Smooth muscle cell (in vitro differentiated cells): ENCODE measurements at regions not wholly inside any gene's neighbourhood (a gene's known extent, or its start where the extent isn't known, plus 50 kb on each side); places are given as distances from the start of the nearest gene placed in this dataset.

ENCODE experiments used
- DNase-seq: peaks from one replicate; lab custom pipeline; 2025; ENCODE audit not compliant: unreplicated experiment; lab: John Stamatoyannopoulos, UW
- H2AFZ ChIP-seq: fragments of 200-600 bp; sonication (generic); 2 replicates; pipeline ENCODE4 v1.6.0; 2016; ENCODE audit warnings: antibody characterized with exemption, low read depth, mild to moderate bottlenecking
- H3F3A ChIP-seq: fragments of 200-600 bp; sonication (generic); 2 replicates; pipeline ENCODE4 v1.6.0; 2017; ENCODE audit warnings: antibody characterized with exemption, low read depth
- H3K27ac ChIP-seq: fragments of 200-600 bp; sonication (generic); 2 replicates; pipeline ENCODE4 v1.5.1; 2016; ENCODE audit warnings: low read depth, mild to moderate bottlenecking
- H3K27me3 ChIP-seq: fragments of 200-600 bp; sonication (generic); 2 replicates; pipeline ENCODE4 v1.6.1; 2016; ENCODE audit warnings: low read depth, mild to moderate bottlenecking
- H3K36me3 ChIP-seq: fragments of 200-600 bp; sonication (generic); 2 replicates; pipeline ENCODE4 v1.5.1; 2016; ENCODE audit warnings: low read depth
- H3K4me1 ChIP-seq: fragments of 200-600 bp; sonication (generic); 2 replicates; pipeline ENCODE4 v1.5.1; 2016; ENCODE audit warnings: low read depth
- H3K4me2 ChIP-seq: fragments of 200-600 bp; sonication (generic); 2 replicates; pipeline ENCODE4 v1.6.0; 2016; ENCODE audit warnings: mild to moderate bottlenecking
- H3K4me3 ChIP-seq: fragments of 200-600 bp; sonication (generic); 2 replicates; pipeline ENCODE4 v1.5.1; 2016; ENCODE audit warnings: mild to moderate bottlenecking
- H3K79me2 ChIP-seq: fragments of 200-600 bp; sonication (generic); 2 replicates; pipeline ENCODE4 v1.6.0; 2016; ENCODE audit warnings: low read depth, mild to moderate bottlenecking
- H3K9ac ChIP-seq: fragments of 200-600 bp; sonication (generic); 2 replicates; pipeline ENCODE4 v1.6.0; 2016; ENCODE audit warnings: low read depth
- H3K9me3 ChIP-seq: fragments of 200-600 bp; sonication (generic); replicated peaks from 2 replicates; pipeline ENCODE4 v1.5.1; 2016; ENCODE audit warnings: low read depth
- H4K20me1 ChIP-seq: fragments of 200-600 bp; sonication (generic); 2 replicates; pipeline ENCODE4 v1.6.0; 2016; ENCODE audit warnings: low read depth
- WGBS: methylation state at CpG from one replicate; pipeline ENCODE4 v1.1.7; 2016; ENCODE audit warnings: low lambda C conversion rate; 5-methylcytosine and 5-hydroxymethylcytosine counted together
- TF ChIP-seq, protein P1 (sequence below): fragments of 200-600 bp; sonication (generic); IDR thresholded peaks from 2 replicates; pipeline ENCODE4 v1.5.1; 2017; ENCODE audit warnings: borderline replicate concordance, mild to moderate bottlenecking, antibody characterized with exemption; ENCODE audit not compliant: insufficient read depth, poor library complexity, severe bottlenecking

DNA sequence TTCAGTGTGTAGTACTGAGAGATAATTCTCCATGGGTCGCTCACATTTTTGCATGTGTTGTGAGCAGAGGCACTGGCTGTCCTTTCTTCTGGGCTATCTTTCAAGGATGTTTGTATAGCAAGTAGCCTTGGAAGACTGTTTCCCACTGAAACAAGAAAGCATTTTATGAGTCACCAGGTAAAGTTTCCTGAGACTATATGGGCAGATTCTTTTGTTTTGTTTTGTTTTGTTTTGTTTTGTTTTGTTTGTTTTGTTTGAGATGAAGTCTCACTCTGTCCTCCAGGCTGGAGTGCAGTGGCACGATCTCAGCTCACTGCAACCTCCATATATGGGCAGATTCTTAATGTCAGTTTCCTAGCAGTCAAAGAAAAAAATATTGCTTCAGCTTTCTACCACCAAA lies 912.6 kb downstream of the TTLL7 start:
- Histone ChIP-seq H3K27me3 (no peaks in the 10 kb centered on the region), H3F3A (no peaks in the 10 kb centered on the region), H2AFZ (no peak overlapping the region), H3K4me2 (no peak overlapping the region), H3K9me3 (no peaks in the 10 kb centered on the region), H3K4me1 (no peaks in the 10 kb centered on the region), H3K4me3 (no peak overlapping the region), H4K20me1 (no peaks in the 10 kb centered on the region), H3K36me3 (no peaks in the 10 kb centered on the region), H3K79me2 (no peaks in the 10 kb centered on the region), H3K9ac (no peak overlapping the region), H3K27ac (peak overlapping the region; percentile 25)
- TF ChIP-seq, protein P1, sequence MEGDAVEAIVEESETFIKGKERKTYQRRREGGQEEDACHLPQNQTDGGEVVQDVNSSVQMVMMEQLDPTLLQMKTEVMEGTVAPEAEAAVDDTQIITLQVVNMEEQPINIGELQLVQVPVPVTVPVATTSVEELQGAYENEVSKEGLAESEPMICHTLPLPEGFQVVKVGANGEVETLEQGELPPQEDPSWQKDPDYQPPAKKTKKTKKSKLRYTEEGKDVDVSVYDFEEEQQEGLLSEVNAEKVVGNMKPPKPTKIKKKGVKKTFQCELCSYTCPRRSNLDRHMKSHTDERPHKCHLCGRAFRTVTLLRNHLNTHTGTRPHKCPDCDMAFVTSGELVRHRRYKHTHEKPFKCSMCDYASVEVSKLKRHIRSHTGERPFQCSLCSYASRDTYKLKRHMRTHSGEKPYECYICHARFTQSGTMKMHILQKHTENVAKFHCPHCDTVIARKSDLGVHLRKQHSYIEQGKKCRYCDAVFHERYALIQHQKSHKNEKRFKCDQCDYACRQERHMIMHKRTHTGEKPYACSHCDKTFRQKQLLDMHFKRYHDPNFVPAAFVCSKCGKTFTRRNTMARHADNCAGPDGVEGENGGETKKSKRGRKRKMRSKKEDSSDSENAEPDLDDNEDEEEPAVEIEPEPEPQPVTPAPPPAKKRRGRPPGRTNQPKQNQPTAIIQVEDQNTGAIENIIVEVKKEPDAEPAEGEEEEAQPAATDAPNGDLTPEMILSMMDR: no peak
- WGBS: 46% methylated on average over 2 of the region's 2 CpGs
- no peak for DNase-seq

DNA sequence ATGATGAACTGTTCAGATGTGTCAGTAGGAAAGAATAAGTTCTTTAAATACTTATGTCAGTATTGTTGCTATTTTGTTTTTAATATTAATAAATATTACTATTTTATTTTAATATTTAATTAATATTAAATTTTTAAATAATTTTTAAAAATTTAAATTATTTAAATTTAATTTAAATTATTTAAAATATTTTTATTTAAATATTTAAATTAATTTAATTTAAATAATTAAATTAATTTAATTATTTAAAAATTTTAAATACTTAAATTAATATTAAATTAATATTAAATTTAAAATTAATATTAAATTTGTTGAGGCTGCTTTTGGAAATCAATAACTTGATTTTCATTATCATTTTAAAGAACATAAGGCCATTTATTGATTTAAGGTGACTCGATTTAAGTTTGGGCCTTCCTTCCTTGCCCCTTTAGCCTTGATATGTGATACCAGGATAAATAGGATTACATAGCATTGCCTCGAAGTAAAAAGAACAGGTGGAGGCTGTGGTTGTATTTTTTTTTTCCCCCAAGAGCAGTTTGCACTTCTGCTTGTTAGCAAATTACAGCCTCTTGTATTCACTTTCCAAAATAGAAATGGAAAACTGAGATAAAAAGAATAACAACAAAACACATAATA lies 915.2 kb downstream of the TTLL7 start:
- H3K9me3 ChIP-seq: no peaks in the 10 kb centered on the region
- DNase-seq: no peak
- H3K9ac ChIP-seq: no peak overlapping the region
- no peak overlapping the region for H3K27ac ChIP-seq
- H3K4me3 ChIP-seq: no peak overlapping the region
- no peaks in the 10 kb centered on the region for H3K27me3 ChIP-seq
- H3F3A ChIP-seq: no peaks in the 10 kb centered on the region
- TF ChIP-seq, protein P1: no peak
- H3K4me1 ChIP-seq: no peaks in the 10 kb centered on the region
- no peaks in the 10 kb centered on the region for H4K20me1 ChIP-seq
- 96% methylated on average over 2 of the region's 2 CpGs for WGBS
- no peak overlapping the region for H2AFZ ChIP-seq
- no peak overlapping the region for H3K4me2 ChIP-seq
- no peaks in the 10 kb centered on the region for H3K36me3 ChIP-seq
- H3K79me2 ChIP-seq: no peaks in the 10 kb centered on the region

DNA sequence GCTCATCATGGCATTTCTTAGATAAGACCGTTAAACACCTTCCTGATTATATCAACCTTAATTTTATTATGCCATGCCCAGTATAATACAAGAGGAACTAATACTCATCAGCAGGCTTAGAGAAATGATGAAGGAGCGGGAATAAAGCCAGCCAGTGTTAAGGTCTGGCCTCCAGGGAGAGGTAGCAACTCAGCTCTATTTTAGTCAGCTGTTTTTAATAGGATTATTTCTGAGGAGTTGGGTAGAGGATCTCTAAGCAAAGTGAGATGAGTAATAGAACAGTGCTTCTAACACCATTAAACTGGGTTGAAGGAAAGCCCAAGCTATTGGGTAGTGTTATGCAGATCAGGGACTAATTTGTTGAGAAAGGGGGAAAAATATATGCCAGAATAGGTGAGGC lies 921.5 kb downstream of the TTLL7 start:
- no peaks in the 10 kb centered on the region for H3K4me1 ChIP-seq
- no peak overlapping the region for H3K9ac ChIP-seq
- 92% methylated on average over 2 of the region's 2 CpGs for WGBS
- H2AFZ ChIP-seq: no peak overlapping the region
- TF ChIP-seq, protein P1: no peak
- H3K4me2 ChIP-seq: no peak overlapping the region
- H4K20me1 ChIP-seq: no peaks in the 10 kb centered on the region
- no peaks in the 10 kb centered on the region for H3K27me3 ChIP-seq
- no peak overlapping the region for H3K4me3 ChIP-seq
- no peak overlapping the region for H3K27ac ChIP-seq
- H3K9me3 ChIP-seq: no peaks in the 10 kb centered on the region
- DNase-seq: no peak
- no peaks in the 10 kb centered on the region for H3K79me2 ChIP-seq
- H3F3A ChIP-seq: no peaks in the 10 kb centered on the region
- H3K36me3 ChIP-seq: no peaks in the 10 kb centered on the region

DNA sequence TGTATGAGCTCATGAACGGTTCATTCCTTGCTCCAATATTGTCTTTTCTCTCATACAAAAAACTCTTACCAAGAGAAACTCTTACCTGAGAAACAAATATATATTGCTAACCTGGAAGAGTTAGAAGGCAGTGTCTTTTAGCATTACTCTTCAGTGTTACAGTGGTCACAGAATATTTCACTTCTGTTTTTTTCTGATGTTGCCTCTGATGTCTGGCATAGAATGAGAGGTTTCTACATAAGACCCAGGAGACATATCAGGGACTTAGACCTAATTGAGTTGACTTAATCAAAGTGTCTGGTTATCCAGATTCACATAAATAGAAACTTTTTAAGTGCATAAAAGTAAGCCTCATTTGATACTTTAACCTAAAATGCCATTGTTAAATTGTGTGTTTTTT lies 923.8 kb downstream of the TTLL7 start:
- WGBS: 92% methylated on average over 1 of the region's 1 CpG
- H3K9me3 ChIP-seq: no peaks in the 10 kb centered on the region
- no peaks in the 10 kb centered on the region for H3K27me3 ChIP-seq
- no peaks in the 10 kb centered on the region for H4K20me1 ChIP-seq
- no peak overlapping the region for H3K9ac ChIP-seq
- H3K4me1 ChIP-seq: no peaks in the 10 kb centered on the region
- H3K79me2 ChIP-seq: no peaks in the 10 kb centered on the region
- H2AFZ ChIP-seq: no peak overlapping the region
- no peak overlapping the region for H3K4me2 ChIP-seq
- H3K4me3 ChIP-seq: no peak overlapping the region
- no peak overlapping the region for H3K27ac ChIP-seq
- no peaks in the 10 kb centered on the region for H3F3A ChIP-seq
- TF ChIP-seq, protein P1: no peak
- DNase-seq: no peak
- H3K36me3 ChIP-seq: no peaks in the 10 kb centered on the region
